Caco-2 (cell line): ENCODE measurements at regions not wholly inside any gene's neighbourhood (a gene's known extent, or its start where the extent isn't known, plus 50 kb on each side); places are given as distances from the start of the nearest gene placed in this dataset.

Source experiments
- BruUV-seq: library from RNA; stranded (reverse); fragments of 400-500 nt; replicated peaks from 2 replicates; lab custom pipeline; 2021; lab: Mats Ljungman, UMichigan
- CTCF ChIA-PET: fragments of 300-600 bp; sonication (Branson Sonifier 250); formaldehyde crosslinking; loops from one replicate; lab custom pipeline; 2022; ENCODE audit warnings: antibody characterized with exemption; lab: Charles Lee
- POLR2A ChIA-PET: fragments of 300-600 bp; sonication (Branson Sonifier 250); formaldehyde crosslinking; loops from one replicate; lab custom pipeline; 2022; ENCODE audit warnings: antibody characterized with exemption; lab: Charles Lee
- DNase-seq, 2 experiments: peaks; one replicate each; pipeline versions ENCODE4 v3.0.0 to v3.0.0-alpha.2; 2020 to 2022
- H3K27me3 ChIP-seq: replicated peaks from 2 replicates; pipeline ENCODE4 v1.6.0; 2011; ENCODE audit warnings: low read length; ENCODE audit not compliant: control insufficient read depth, insufficient read depth
- H3K36me3 ChIP-seq: 2 replicates; pipeline ENCODE4 v1.5.1; 2011; ENCODE audit warnings: low read length; ENCODE audit not compliant: control insufficient read depth, insufficient read depth
- H3K4me1 ChIP-seq: fragments of 250-450 bp; sonication (Bioruptor Pico); 2 replicates; pipeline ENCODE4 v1.5.1; 2020; ENCODE audit warnings: mild to moderate bottlenecking
- H3K4me3 ChIP-seq: 2 replicates; pipeline ENCODE4 v1.5.1; 2011; ENCODE audit warnings: low read depth, mild to moderate bottlenecking, control low read depth, low read length
- H3K9me3 ChIP-seq: fragments of 250-450 bp; sonication (Bioruptor Pico); 2 replicates; pipeline ENCODE4 v1.5.1; 2020; ENCODE audit warnings: mild to moderate bottlenecking, moderate library complexity
- H3K27ac Mint-ChIP-seq: one replicate; pipeline ENCODE4 v1.8.0; 2022; ENCODE audit warnings: mixed read lengths; ENCODE audit not compliant: unreplicated experiment
- H3K27me3 Mint-ChIP-seq: one replicate; pipeline ENCODE4 v1.8.0; 2022; ENCODE audit warnings: mixed read lengths; ENCODE audit not compliant: insufficient read depth, unreplicated experiment
- H3K36me3 Mint-ChIP-seq: one replicate; pipeline ENCODE4 v1.8.0; 2022; ENCODE audit warnings: mild to moderate bottlenecking, mixed read lengths; ENCODE audit not compliant: insufficient read depth, unreplicated experiment
- H3K4me1 Mint-ChIP-seq: one replicate; pipeline ENCODE4 v1.8.0; 2022; ENCODE audit warnings: low read depth, mixed read lengths; ENCODE audit not compliant: unreplicated experiment
- H3K4me3 Mint-ChIP-seq: one replicate; pipeline ENCODE4 v1.8.0; 2022; ENCODE audit warnings: mild to moderate bottlenecking, moderate library complexity, mixed read lengths; ENCODE audit not compliant: unreplicated experiment
- H3K9me3 Mint-ChIP-seq: one replicate; pipeline ENCODE4 v1.8.0; 2022; ENCODE audit warnings: mixed read lengths; ENCODE audit not compliant: unreplicated experiment
- CTCF ChIP-seq, 2 experiments: fragments of 200-600 bp in 1 of 2; IDR thresholded peaks; 1 replicate in 1 of 2; 2 replicates in 1 of 2; pipeline versions ENCODE4 v1.5.1 to v1.8.0; 2011 to 2022; ENCODE audit warnings: antibody characterized with exemption in 1 of 2, control low read depth in 1 of 2, inconsistent platforms in 1 of 2, low read depth in 1 of 2, low read length in 1 of 2, mild to moderate bottlenecking in 1 of 2, moderate library complexity in 1 of 2; ENCODE audit not compliant: insufficient read depth in 1 of 2, severe bottlenecking in 1 of 2, unreplicated experiment in 1 of 2
- intact Hi-C: fragments of 100-400 bp; cut with micrococcal nuclease; formaldehyde crosslinking; loops from one replicate; pipeline ENCODE4 v1.10.0; 2022; ENCODE audit not compliant: unreplicated experiment

DNA sequence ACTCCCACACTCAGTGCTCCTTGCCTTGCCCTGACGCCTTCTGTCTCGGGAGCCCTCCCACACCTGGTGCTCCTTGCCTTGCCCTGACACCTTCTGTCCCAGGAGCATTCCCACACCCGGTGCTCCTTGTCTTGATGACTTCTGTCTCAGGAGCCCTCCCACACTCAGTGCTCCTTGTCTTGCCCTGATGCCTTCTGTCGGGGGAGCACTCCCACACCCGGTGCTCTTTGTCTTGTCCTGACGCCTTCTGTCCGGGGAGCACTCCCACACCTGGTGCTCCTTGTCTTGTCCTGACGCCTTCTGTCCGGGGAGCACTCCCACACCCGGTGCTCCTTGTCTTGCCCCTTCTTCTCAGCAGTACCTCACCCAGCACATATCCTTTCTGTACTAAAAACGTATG, 207.2 kb upstream of the ADARB2 start:
- Mint-ChIP-seq H3K9me3 (peaks cover 11% of the 10 kb centered on the region), H3K27ac (no peak overlapping the region)
- BruUV-seq = no TSS peak

DNA sequence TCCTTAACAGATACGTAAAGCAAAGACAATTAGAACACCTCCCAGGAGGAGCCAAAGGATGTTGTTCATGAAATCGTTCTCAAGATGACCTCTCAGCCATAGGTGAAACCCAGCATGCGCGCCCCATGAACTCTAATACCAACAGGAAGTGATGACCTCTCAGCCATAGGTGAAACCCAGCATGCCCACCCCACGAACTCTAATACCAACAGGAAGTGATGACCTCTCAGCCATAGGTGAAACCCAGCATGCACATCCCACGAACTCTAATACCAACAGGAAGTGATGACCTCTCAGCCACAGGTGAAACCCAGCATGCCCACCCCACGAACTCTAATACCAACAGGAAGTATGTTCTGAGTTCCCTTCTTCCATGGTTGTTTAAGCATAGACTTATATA, 205.2 kb upstream of the ADARB2 start:
- H3K27me3 ChIP-seq = no peaks in the 10 kb centered on the region
- Mint-ChIP-seq H3K27me3 (peaks cover 7% of the 10 kb centered on the region), H3K4me3 (no peak overlapping the region), H3K9me3 (peaks cover 11% of the 10 kb centered on the region), H3K27ac (no peak overlapping the region), H3K4me1 (no peaks in the 10 kb centered on the region), H3K36me3 (no peaks in the 10 kb centered on the region)
- no peak overlapping the region for H3K4me3 ChIP-seq
- H3K36me3 ChIP-seq = no peaks in the 10 kb centered on the region
- H3K4me1 ChIP-seq = no peaks in the 10 kb centered on the region
- POLR2A ChIA-PET = no interaction called here
- intact Hi-C loops = no loop called here
- TF ChIP-seq CTCF (IDR thresholded peaks at IDR 0.05; ENCODE audit: insufficient read depth in 1 of 2, low read depth in 1 of 2, low read length in 1 of 2, severe bottlenecking in 1 of 2, unreplicated experiment in 1 of 2) = no peak
- BruUV-seq = no TSS peak
- CTCF ChIA-PET = no interaction called here
- H3K9me3 ChIP-seq = no peaks in the 10 kb centered on the region
- DNase-seq = no peak

More for the DNA sequence above, 207.2 kb upstream of the ADARB2 start:
- no peaks in the 10 kb centered on the region for H3K27me3 ChIP-seq
- Mint-ChIP-seq H3K27me3 (peaks cover 10% of the 10 kb centered on the region), H3K36me3 (no peaks in the 10 kb centered on the region), H3K4me3 (no peak overlapping the region), H3K4me1 (no peaks in the 10 kb centered on the region)
- no peaks in the 10 kb centered on the region for H3K9me3 ChIP-seq
- no peak for DNase-seq
- ChIA-PET POLR2A (no interaction called here), CTCF (no interaction called here)
- H3K36me3 ChIP-seq = no peaks in the 10 kb centered on the region
- no peak overlapping the region for H3K4me3 ChIP-seq
- TF ChIP-seq CTCF (IDR thresholded peaks at IDR 0.05; ENCODE audit: insufficient read depth in 1 of 2, low read depth in 1 of 2, low read length in 1 of 2, severe bottlenecking in 1 of 2, unreplicated experiment in 1 of 2) = no peak
- no peaks in the 10 kb centered on the region for H3K4me1 ChIP-seq
- intact Hi-C loops = no loop called here

DNA sequence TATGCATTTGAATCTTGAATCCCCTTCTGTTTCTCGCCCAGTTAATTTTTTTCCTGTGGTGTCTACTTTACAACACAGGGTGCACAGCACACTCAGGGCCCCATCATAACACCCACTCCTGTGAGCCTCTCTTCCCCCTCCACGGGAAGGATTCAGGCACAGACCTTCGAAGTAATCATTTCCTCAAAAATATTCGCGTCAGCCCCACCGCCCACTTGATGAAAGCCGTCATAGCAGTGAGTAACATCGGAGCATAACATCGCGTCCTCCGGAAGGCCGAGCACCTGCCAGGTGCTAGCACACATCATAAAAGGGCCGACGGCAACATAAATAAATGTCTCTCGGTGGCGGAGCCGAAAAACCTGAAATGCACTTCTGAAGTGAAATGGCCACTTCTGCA, 201.7 kb upstream of the ADARB2 start:
- Histone ChIP-seq H3K4me1 (no peaks in the 10 kb centered on the region), H3K27me3 (no peaks in the 10 kb centered on the region), H3K4me3 (no peak overlapping the region), H3K9me3 (no peaks in the 10 kb centered on the region), H3K36me3 (no peaks in the 10 kb centered on the region)
- no peak for TF ChIP-seq CTCF (IDR thresholded peaks at IDR 0.05; ENCODE audit: insufficient read depth in 1 of 2, low read depth in 1 of 2, low read length in 1 of 2, severe bottlenecking in 1 of 2, unreplicated experiment in 1 of 2)
- Mint-ChIP-seq H3K27ac (no peak overlapping the region), H3K36me3 (no peaks in the 10 kb centered on the region), H3K9me3 (no peaks in the 10 kb centered on the region), H3K4me1 (no peaks in the 10 kb centered on the region), H3K4me3 (no peak overlapping the region), H3K27me3 (peaks cover 3% of the 10 kb centered on the region)
- BruUV-seq = no TSS peak
- POLR2A ChIA-PET = no interaction called here
- intact Hi-C loops = no loop called here
- no peak for DNase-seq
- CTCF ChIA-PET = no interaction called here
